GM18868 (cell line): ENCODE measurements at regions not wholly inside any gene's neighbourhood (a gene's known extent, or its start where the extent isn't known, plus 50 kb on each side); places are given as distances from the start of the nearest gene placed in this dataset.

Experiments used
- ATAC-seq: cut with Tn5 transposase; IDR thresholded peaks from one replicate; pipeline ENCODE4 v1.9.1; 2021; ENCODE audit warnings: mild to moderate bottlenecking, moderate library complexity; ENCODE audit not compliant: unreplicated experiment

GRCh38 chr1:9179463-9180110 lies 50.7 kb upstream of the GPR157 start:
- ATAC-seq, result no peak

GRCh38 chr1:9180111-9180819 lies 51.4 kb upstream of the GPR157 start:
- ATAC-seq, result no peak

GRCh38 chr1:9181176-9181906 lies 52.4 kb upstream of the GPR157 start:
- ATAC-seq, result peak; percentile 60

GRCh38 chr1:9181990-9182783 lies 52.4 kb upstream of the H6PD start:
- peak; percentile 55 for ATAC-seq

GRCh38 chr1:9182784-9183257 lies 51.8 kb upstream of the H6PD start:
- ATAC-seq, result peak; percentile 13

- no peak for ATAC-seq
These were observed 51.1 kb upstream of the H6PD start for GRCh38 chr1:9183441-9183840.

- ATAC-seq, result no peak
These were observed 50.7 kb upstream of the H6PD start for GRCh38 chr1:9183898-9184297.

- ATAC-seq, result no peak
These were observed 49.8 kb upstream of the H6PD start for GRCh38 chr1:9184749-9185148.
